ENCODE measurements at regions not wholly inside any gene's neighbourhood (a gene's known extent, or its start where the extent isn't known, plus 50 kb on each side); places are given as distances from the start of the nearest gene placed in this dataset.

DNA sequence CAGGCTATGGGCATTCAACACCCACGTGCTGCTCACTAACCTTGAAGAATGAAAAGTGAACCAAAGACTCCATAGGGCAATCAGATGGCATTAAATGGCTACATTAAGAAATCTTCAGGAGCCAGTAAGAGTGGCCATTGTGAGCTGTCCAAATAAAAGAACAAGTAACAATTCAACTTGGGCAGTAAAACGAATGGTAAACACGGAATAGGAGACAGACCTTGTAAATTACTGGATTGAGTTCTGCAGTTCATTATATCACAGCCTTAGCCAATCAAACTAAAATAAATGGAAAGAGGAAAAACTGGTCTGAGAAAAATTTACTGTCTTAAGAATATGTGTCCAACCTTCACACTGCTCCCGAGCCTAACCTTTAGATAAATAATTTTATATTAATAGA lies 306.5 kb upstream of the ZNF521 start:
- Histone ChIP-seq H3K36me3 (ENCODE audit: control insufficient read depth in 2 of 2, extremely low read depth in 1 of 2, insufficient read depth in 2 of 2, low read length in 2 of 2) (no peaks in the 10 kb centered on the region), H3K9me3 (replicated peaks; ENCODE audit: control insufficient read depth, insufficient read depth, low read length) (no peaks in the 10 kb centered on the region), H3K4me2 (ENCODE audit: insufficient read depth, low read length) (no peak overlapping the region), H2AFZ (ENCODE audit: low read depth, low read length) (no peak overlapping the region), H3K4me1 (ENCODE audit: control insufficient read depth, extremely low read depth, insufficient read depth, low read length) (no peaks in the 10 kb centered on the region), H3K27ac (ENCODE audit: insufficient read depth, low read depth, low read length) (no peak overlapping the region), H3K27me3 (ENCODE audit: control insufficient read depth in 2 of 2, insufficient read depth in 2 of 2, low read length in 2 of 2) (peaks cover 0 to 3% of the 10 kb centered on the region in 2 experiments), H4K20me1 (replicated peaks; ENCODE audit: control insufficient read depth, extremely low read depth, insufficient read depth, low read length) (no peaks in the 10 kb centered on the region), H3K9me1 (replicated peaks; ENCODE audit: control insufficient read depth, extremely low read depth, insufficient read depth, low read length) (no peaks in the 10 kb centered on the region), H3K4me3 (replicated peaks in 1 of 3; ENCODE audit: insufficient read depth in 1 of 3, low read depth in 1 of 3, low read length in 3 of 3) (no peak overlapping the region), H3K79me2 (ENCODE audit: control insufficient read depth, insufficient read depth, low read length) (no peaks in the 10 kb centered on the region), H3K9ac (replicated peaks; ENCODE audit: extremely low read depth, insufficient read depth, low read length) (no peak overlapping the region)
- dilution Hi-C loops (cut with MboI; ENCODE audit: extremely low pct_ligation_motif_present, low sequenced_read_pairs) (no loop called here), intact Hi-C loops (cut with micrococcal nuclease) (no loop called here)
- ChIA-PET POLR2A (no interaction called here), CTCF (no interaction called here)
- DNase-seq (ENCODE audit: low read depth, low spot score) (no peak), FAIRE-seq (peak; percentile 15)
- no peak for TF ChIP-seq POLR2AphosphoS5 (IDR thresholded peaks at IDR 0.05; ENCODE audit: insufficient read depth, low read depth, low read length)
- TF ChIP-seq, protein P1, sequence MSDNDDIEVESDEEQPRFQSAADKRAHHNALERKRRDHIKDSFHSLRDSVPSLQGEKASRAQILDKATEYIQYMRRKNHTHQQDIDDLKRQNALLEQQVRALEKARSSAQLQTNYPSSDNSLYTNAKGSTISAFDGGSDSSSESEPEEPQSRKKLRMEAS (IDR thresholded peaks at IDR 0.05; ENCODE audit: insufficient read depth, insufficient read length): no peak
- TF ChIP-seq GATA2 (IDR thresholded peaks at IDR 0.05; ENCODE audit: insufficient read depth, insufficient read length, low read depth, low read length): no peak
- TF ChIP-seq EZH2 (IDR thresholded peaks at IDR 0.05; ENCODE audit: borderline replicate concordance, low read depth, low read length, severe bottlenecking): no peak
- no TSS peak for BruUV-seq (replicated peaks)

DNA sequence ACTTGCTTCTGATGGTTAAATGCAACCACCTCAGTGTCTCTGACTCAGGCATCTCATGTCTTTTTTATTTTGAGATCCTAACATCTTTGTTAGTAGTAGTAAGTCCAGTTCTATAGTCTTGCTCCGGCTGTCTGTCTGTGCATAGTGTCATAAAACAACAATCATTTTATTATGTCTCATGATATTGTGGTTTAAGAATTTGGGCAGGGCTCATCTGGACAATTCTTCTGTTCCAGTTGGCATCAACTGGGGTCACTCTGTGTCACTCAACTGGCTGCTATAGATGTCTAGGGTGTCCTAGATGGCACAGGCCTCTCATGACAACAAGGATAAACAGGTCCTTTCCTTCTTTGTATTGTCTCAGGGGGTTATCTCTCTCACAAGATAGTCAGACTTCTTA lies 299.6 kb upstream of the ZNF521 start:
- no peak for TF ChIP-seq POLR2A (IDR thresholded peaks at IDR 0.05; ENCODE audit: low read depth, low read length)
- TF ChIP-seq, protein P1 (IDR thresholded peaks at IDR 0.05; ENCODE audit: insufficient read depth, insufficient read length): no peak
- TF ChIP-seq MYC (IDR thresholded peaks at IDR 0.05; ENCODE audit: low read depth, low read length): no peak
- TF ChIP-seq EZH2 (IDR thresholded peaks at IDR 0.05; ENCODE audit: borderline replicate concordance, low read depth, low read length, severe bottlenecking): no peak
- TF ChIP-seq POLR2AphosphoS5 (IDR thresholded peaks at IDR 0.05; ENCODE audit: insufficient read depth, low read depth, low read length): no peak
- no peak for TF ChIP-seq JUN (IDR thresholded peaks at IDR 0.05; ENCODE audit: borderline replicate concordance, insufficient read depth, insufficient read length, low read depth)
- TF ChIP-seq, protein P2, sequence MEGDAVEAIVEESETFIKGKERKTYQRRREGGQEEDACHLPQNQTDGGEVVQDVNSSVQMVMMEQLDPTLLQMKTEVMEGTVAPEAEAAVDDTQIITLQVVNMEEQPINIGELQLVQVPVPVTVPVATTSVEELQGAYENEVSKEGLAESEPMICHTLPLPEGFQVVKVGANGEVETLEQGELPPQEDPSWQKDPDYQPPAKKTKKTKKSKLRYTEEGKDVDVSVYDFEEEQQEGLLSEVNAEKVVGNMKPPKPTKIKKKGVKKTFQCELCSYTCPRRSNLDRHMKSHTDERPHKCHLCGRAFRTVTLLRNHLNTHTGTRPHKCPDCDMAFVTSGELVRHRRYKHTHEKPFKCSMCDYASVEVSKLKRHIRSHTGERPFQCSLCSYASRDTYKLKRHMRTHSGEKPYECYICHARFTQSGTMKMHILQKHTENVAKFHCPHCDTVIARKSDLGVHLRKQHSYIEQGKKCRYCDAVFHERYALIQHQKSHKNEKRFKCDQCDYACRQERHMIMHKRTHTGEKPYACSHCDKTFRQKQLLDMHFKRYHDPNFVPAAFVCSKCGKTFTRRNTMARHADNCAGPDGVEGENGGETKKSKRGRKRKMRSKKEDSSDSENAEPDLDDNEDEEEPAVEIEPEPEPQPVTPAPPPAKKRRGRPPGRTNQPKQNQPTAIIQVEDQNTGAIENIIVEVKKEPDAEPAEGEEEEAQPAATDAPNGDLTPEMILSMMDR (IDR thresholded peaks at IDR 0.05; ENCODE audit: extremely low read depth in 1 of 2, insufficient read depth in 1 of 2, low read depth in 1 of 2, low read length in 2 of 2): no peak
- no peak for TF ChIP-seq GATA2 (IDR thresholded peaks at IDR 0.05; ENCODE audit: insufficient read depth, insufficient read length, low read depth, low read length)
- no peak for TF ChIP-seq FOS (IDR thresholded peaks at IDR 0.05; ENCODE audit: borderline replicate concordance, insufficient read depth, low read length)
- Histone ChIP-seq H3K4me1 (ENCODE audit: control insufficient read depth, extremely low read depth, insufficient read depth, low read length) (no peaks in the 10 kb centered on the region), H3K9me3 (replicated peaks; ENCODE audit: control insufficient read depth, insufficient read depth, low read length) (no peaks in the 10 kb centered on the region), H3K4me2 (ENCODE audit: insufficient read depth, low read length) (no peak overlapping the region), H4K20me1 (replicated peaks; ENCODE audit: control insufficient read depth, extremely low read depth, insufficient read depth, low read length) (no peaks in the 10 kb centered on the region), H3K79me2 (ENCODE audit: control insufficient read depth, insufficient read depth, low read length) (no peaks in the 10 kb centered on the region), H3K36me3 (ENCODE audit: control insufficient read depth in 2 of 2, extremely low read depth in 1 of 2, insufficient read depth in 2 of 2, low read length in 2 of 2) (no peaks in the 10 kb centered on the region), H3K9me1 (replicated peaks; ENCODE audit: control insufficient read depth, extremely low read depth, insufficient read depth, low read length) (no peaks in the 10 kb centered on the region), H3K27me3 (ENCODE audit: control insufficient read depth in 2 of 2, insufficient read depth in 2 of 2, low read length in 2 of 2) (peaks cover 0 to 3% of the 10 kb centered on the region in 2 experiments), H3K4me3 (replicated peaks in 1 of 3; ENCODE audit: insufficient read depth in 1 of 3, low read depth in 1 of 3, low read length in 3 of 3) (no peak overlapping the region), H3K9ac (replicated peaks; ENCODE audit: extremely low read depth, insufficient read depth, low read length) (no peak overlapping the region), H3K27ac (ENCODE audit: insufficient read depth, low read depth, low read length) (no peak overlapping the region), H2AFZ (ENCODE audit: low read depth, low read length) (no peak overlapping the region)
- dilution Hi-C loops (cut with MboI; ENCODE audit: extremely low pct_ligation_motif_present, low sequenced_read_pairs): no loop called here
- ChIA-PET CTCF (no interaction called here), POLR2A (no interaction called here)
- no TSS peak for BruUV-seq (replicated peaks)
- DNase-seq (ENCODE audit: low read depth, low spot score) (no peak), FAIRE-seq (no peak)
- intact Hi-C loops (cut with micrococcal nuclease): no loop called here
